ENCODE measurements at regions not wholly inside any gene's neighbourhood (a gene's known extent, or its start where the extent isn't known, plus 50 kb on each side); places are given as distances from the start of the nearest gene placed in this dataset.
"Not testable (repeated sequence)": the region's sequence is repeated elsewhere in the genome, so short reads cannot be mapped to it uniquely, and the experiment has no call there.

DNA sequence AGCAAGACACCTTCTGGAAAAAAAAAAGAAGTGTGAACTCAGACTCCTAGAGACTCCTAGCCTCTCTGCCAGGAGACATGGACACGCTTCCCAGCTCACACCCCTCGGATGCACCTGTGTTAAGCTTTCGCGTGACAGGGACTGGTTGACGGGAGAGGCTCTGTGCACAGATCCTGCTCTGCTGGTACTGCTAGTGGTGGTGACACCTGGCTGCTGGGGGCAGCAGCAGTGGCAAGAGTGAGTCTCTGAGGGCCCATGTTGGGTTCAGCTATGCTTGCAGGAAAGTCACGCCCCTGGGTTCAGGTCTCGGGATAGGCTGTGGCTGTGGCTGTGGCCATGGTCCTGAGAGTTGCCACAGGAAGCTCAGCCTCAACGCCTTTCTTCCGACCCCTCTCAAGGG, 81.1 kb downstream of the XRCC2 start:
- DNase-seq, result no peak

DNA sequence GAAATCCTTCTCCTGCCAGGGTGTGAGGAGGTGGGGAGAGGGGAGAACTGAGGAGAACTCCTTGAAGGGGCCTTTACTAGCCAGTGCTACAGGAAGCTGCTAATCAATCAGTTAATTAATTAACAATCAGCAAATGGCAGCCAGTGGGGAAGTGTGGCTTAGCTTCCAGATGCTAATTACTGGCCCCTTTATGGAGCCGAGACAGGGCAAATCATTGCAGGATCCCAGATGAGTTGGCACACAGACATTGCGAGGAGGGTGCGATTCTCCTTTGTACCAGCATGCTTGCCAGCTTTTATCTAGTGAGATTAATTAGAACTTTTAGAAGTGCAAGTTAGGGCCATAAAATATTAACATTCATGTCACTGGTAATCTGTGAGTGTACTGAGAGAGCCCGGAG, 84.0 kb downstream of the XRCC2 start:
- DNase-seq, result no peak

DNA sequence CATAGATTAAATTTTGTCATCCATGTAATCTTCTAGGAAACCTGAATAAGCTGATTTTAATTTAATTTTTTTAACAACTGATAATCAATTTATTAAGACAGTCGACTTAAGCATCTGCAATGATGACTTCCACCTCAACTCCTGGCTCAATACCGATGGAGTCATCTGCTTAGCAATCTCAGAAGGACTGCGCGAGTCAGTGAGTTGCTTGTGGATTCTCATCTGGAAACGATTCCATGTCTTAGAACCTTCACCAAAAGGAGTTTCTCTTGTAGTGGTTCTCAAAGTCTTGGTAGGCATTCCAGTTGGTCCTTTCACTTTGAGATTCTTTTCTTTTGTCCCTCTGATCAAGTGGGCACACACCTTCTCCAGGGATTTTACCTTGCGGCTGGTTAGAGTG, 85.5 kb downstream of the XRCC2 start:
- DNase-seq, result no peak

DNA sequence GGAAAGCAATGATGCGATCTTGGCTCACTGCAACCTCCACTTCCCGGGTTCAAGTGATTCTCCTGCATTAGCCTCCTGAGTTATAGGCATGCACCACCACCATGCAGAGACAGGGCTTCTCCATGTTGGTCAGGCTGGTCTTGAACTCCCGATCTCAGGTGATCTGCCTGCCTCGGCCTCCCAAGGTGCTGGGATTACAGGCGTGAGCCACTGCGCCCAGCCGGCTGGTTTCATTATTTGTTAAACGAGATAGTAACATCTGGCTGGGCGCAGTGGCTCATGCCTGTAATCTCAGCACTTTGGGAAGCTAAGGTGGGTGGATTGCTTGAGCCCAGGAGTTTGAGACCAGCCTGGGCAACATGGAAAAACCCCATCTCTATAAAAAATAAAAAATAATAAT, 86.1 kb downstream of the XRCC2 start:
- not testable (repeated sequence) for DNase-seq

DNA sequence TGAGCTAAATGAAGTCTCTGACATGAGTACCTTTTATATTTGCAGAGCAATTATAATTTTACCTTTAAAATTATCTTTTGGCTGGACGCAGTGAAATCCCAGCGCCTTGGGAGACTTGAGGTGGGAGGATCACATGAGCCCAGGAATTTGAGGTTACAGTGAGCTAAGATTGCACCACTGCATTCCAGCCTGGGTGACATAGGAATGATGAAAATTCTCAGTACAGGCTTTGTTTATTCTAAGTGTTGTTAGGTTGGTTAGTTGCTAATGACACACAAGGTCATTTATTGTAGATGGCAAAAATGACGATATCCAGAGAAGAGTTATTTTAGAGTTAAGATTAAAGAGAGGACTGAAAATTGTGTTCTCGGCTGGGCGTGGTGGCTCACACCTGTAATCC, 87.6 kb downstream of the XRCC2 start:
- DNase-seq, result no peak

DNA sequence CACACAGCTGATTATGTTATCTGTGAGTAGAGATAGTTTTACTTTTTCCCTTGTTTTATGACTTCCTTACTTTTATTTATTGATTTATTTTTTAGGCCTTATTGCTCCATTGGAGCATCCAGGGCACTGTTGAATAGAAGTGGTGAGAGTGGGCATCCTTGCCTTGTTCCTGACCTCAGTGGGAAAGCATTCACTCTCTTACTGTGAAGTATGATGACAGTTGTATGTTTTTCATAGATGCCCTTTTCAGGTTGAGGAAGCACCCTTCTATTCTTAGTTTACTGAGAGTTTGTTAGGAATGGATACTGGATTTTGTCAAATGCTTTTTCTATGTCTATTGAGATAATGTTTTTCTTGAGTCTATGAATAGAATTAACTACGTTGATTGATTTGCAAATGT, 88.6 kb downstream of the XRCC2 start:
- DNase-seq, result no peak

DNA sequence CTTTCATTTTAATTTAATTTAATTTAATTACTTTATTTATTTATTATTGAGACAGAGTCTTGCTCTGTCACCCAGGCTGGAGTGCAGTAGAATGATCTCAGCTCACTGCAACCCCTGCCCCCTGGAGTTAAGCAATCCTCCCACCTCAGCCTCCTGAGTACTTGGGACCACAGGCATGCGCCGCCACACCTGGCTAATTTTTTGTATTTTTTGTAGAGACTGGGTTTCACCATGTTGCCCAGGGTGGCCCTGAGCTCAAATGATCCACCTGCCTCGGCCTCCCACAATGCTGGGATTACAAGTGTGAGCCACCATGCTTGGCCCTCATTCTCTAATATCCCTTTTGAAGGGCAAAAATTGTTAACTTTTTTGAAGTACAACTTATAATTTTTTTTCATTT, 92.9 kb downstream of the XRCC2 start:
- no peak for DNase-seq

DNA sequence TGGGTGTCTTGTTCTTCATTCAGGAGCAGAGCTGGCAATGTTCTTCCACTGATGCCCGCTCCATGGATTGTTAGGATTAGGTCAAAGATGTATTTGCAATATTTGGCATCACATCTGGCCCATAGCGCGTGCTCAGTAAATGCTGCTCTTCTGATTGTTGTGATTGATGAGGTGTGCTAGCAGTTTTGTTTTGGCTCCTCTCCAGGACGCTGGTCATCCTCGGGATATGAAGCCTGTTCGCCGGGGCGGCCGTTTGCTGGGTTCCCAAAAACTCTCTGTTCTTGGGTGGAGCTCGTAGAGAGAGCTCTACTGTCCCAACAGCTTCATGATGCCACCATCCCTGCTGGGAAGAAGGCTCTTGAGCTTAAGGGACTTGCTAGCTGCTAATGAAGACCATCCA, 96.9 kb downstream of the XRCC2 start:
- DNase-seq, result no peak

DNA sequence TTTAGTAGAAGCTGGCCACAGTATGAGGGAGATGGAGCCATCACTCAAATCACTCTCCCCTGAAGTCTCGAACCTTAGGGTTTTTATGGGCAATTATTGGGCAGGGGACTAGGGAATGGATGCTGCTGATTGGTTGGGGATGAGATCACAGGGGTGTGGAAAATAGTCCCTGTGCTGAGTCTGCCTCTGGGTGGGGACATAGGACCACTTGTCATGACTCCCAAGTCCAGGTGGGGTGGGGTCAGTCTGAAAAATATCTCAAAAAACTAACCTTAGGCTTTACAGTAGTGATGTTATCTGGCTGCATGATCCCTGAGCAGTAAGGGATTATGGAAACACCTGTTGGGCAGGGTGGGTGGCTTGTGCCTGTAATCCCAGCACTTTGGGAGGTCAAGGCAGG, 98.6 kb downstream of the XRCC2 start:
- DNase-seq, result no peak

DNA sequence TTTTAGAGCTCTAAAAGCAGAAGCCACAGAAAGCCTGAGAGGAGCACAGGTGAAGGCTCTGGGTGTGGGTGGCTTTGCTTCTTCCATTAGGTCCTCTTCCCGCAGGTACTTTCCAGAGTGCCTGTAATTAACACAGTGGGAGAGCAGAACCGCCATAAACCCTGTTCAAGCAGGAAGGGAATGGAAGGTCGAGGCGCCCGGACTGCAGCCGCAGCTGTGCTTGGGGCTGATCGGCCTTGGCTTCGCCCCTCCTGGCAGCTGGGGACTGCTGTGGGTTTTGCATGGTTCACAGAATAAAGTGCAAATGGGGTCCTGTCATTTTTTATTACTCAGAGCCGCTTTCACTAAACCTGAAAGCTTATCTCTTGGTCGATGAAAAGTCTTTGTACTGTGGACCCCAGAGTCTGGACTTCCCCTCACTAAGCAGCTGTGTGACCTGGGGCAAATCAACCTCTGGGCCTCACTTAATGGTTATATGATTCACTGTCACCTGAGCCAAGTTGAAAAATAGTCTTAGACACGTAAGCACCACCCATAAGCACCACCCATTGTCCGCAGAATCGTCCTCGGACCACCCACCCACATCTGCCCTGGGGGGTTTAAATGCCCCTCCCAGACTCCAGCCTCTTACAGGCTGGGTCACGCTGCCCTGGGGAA, 100.9 kb downstream of the XRCC2 start:
- no peak for DNase-seq

DNA sequence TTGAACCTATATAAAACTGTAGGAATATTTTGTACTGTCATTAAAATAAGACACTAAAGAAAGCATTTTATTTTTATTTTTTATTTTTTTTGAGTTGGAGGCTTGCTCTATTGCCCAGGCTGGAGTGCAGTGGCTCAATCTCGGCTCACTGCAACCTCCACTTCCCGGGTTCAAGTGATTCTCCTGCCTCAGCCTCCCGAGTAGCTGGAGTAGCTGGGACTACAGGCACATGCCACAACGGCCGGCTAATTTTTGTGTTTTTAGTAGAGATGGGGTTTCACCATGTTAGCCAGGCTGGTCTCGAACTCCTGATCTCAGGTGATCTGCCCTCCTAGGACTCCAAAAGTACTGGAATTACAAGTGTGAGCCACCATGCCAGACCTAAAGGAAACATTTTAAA, 102.8 kb downstream of the XRCC2 start:
- DNase-seq, result not testable (repeated sequence)

DNA sequence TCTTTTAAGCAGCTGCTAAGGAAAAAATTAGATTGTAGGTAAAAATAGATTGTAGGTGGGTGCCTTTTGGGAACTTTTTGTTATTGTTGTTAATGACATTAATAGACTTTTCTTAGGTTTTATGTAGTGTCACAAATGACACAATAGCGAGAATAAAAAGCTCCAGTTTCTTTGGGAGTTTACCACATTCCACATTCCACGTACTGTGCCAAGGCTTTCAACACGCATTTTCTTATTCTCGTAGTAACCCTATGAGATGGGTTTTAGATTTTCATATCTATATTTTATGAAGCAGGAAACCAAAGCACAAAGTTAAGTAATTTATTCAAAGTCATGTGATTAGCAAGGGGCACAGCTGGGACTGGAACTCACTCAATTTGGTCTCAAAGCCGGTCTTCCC, 103.8 kb downstream of the XRCC2 start:
- no peak for DNase-seq

DNA sequence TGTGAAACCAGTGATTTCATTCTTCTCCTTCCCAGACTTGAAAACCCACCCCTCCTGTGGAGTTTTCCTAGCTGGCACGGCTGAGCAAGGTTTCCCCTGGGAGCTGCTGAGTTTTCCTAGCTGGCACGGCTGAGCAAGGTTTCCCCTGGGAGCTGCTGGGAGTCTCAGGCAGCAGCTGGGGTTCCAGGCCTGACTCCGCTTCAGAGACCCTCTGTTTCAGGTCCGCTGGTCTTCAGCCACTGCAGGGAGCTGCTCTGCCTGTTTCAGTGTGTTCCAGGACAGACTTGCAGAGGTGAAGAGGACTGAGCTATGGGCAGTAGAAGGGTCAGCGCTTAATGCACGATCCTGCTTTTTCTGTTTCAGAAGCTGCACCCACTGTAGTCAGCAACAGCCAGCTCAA, 104.9 kb downstream of the XRCC2 start:
- DNase-seq, result no peak

DNA sequence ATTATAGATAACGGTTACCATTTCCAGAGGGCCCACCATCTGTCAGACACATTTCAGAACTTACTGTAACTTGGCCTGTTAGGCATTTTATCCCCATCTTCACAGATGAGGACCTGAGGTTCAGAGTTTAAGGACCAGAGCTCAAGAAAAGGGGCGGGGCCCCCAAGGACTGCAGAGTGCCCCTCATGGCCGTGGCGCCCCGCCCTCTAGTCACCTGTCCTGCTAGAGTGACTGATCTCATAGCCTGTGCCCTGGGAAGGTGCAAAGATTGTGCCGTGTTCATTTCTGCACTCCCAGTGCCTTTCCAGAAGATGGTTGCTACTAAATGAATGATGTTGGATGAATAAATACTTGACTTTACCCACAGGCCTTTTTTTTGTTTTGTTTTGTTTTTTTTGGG, 107.0 kb downstream of the XRCC2 start:
- no peak for DNase-seq

DNA sequence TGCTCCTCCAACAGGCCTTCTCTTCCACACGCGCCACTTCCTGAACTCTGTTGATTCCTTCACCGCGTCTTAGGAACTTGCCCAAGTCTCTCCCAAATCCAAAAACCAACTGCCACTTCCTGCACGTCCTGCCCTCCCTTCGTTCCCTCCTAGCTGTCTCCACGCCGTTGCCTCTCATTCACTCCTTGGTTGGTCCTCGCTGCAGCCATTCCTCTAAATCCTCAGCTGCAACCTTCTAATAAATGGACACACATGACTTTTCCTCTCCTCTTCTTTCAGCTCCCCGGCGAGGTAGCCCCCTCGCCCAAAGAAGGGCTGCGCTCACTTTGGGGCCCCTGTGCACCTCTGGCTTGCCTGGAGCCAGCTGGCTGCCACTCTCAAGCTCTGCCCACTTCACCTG, 110.2 kb downstream of the XRCC2 start:
- DNase-seq, result no peak

DNA sequence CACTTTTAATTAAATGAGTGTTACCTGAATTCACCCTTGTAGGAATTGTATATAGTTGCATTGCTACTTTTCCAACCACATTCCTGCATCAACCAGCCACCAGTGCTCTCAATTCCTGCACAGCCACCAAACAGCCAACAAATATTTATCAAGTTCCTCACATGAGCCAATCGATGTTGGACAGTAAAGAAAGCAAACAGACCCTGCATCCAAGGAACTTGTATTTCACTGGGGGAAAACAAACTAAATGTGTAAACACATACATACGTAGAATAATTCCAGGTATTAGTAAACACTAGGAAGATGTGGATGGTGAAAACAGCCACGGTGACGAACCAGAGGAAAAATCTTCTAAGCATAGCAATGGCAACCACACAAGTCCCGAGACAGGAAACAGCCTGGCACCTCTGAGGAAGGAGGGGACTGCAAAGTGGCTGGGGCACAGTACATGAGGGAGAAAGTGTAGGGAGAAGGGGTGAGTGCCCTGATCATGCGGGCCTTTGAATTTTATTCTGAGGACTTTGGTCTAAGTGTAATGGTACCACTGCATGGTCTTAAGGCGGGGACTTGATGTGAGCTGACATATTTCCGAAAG, 111.2 kb downstream of the XRCC2 start:
- DNase-seq, result no peak

DNA sequence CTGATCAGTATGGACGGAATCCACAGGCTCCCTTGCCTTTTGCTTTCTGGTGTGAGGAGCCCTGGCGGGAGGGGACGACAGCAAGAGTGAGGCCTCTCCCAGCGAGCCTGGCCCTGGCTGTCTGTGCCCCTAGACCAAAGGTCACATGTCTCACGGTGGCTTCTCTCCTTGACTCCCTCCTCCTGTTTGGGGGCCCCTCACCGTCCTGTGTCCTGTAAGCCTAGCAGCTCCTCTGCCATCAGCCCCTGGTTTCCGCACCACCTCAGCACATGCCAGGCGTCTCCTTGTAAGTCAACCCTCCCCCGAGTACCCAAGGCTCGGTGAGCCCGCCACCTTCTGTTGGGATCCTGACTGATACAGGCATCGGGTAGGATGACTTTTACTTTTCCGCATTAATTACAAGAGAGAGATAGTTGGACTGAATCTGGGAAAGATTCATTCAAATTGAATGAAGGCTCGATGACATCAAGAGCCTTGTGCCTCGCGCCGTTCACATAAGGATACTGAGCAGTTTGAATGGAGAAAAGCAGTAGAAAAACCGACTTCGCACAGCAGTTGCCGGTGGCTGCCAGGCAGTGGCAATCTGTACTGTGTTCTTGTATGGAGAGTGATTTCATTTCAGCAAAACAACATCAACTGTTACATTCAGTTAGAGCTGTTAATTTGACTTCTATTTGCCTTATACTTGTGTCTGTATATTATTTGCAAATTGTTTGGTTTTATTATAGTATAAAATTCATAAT, 119.8 kb downstream of the XRCC2 start:
- DNase-seq, result no peak

DNA sequence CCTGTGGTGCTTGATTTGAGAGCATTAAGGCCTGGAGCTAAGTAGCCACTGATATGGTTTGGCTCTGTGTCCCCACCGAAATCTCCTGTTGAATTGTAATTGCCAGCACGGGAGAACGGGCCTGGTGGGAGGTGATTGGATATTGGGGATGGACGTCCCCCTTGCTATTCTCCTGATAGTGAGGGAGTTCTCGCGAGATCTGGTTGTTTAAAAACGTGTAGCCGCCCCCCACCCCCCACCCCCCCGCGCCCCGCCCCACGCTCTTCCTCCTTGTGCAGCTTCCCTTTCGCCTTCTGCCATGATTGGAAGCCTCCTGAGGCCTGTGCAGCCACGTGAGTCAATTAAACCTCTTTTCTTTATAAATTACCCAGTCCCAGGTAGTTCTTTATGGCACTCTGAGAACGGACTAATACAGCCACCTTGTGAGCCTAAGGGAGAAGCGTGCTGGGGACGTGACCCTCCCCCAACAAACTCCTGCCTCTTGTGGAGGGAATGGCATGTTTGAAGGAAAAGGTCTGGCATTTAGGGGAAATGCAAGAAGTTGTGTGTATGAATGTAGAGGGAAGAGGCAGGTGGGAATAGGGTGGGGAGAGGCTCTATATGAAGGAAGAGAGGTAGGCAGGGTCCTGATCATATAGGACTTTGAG, 118.0 kb upstream of the KMT2C start:
- DNase-seq, result no peak

DNA sequence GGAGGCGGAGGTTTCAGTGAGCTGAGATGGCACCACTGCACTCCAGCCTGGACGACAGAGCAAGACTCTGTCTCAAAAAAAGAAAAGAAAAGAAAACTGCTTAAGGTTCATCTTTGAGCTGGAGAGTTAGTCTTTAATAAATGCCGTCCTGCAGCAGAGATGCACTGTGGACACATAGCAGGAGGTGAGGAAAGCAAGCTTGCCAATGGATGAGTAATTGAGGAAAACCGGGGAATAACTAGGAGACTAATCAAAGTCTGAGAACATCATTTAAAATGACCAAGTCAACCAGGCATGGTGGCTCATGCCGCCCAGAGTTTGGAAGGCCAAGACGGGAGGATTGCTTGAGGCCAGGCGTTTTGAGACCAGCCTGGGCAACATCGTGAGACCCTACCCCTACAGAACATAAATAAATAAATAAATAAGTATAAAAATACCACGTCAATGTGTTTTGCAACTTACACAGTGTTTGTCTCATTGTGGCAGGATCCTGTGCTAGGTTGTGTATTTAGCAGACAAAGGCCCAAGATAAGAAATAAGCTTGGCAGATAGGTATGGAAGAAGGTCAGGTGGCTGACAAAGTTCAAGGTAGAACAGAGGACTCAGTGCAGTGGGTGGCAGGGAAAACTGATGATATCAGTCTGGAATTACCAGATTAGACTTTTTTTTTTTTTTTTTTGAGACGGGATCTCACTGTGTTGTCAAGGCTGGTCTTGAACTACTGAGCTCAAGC, 115.7 kb upstream of the KMT2C start:
- no peak for DNase-seq

DNA sequence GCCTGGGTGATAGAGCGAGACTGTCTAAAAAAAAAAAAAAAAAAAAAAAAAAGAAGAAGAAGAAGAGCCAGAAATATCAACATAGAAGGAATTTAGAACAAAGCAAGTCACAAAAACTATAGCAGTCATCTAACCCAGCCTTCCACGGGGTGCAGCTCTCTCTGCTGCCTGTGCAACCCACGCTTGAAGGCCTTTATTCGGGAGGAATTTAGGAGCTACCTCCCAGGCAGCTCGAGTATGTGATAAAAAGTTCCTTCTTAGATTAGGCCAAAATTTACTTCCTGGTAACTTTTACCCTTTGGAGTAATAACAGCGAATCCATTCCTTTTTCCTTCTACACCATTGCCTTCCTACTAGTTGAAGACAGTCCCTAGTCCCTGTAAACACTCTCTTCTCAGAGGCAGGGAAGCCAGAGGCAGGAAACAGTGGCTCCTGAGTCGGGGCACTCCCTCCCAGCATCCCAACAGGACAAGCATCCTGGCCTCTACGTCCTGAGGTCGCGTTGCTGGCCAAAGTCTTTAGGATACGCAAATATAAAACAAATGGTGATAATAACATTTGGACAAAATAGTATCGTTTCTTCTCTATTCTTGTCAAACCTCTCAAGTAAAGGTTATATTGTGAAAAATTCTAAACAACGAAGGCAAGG, 109.3 kb upstream of the KMT2C start:
- no peak for DNase-seq

DNA sequence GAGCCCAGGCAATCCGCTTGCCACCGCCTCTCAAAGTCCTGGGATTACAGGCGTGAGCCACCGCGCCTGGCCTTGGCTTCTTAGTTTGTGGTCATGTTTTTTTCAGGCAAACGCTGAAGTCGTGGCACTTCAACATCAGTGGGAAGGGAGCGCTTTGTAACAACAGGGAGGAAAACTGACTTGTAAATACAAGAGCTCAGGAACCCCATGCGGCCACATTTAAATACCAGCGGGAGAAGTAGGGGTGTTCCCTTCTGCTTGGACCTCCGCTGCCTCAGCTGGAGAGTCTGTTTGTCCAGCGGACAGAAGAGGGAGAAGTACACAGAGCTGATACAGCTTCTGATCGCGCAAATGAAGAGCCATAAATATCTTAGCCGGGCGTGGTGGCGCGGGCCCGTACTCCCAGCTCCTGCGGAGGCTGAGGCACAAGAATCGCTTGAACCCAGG, 108.7 kb upstream of the KMT2C start:
- DNase-seq, result no peak

DNA sequence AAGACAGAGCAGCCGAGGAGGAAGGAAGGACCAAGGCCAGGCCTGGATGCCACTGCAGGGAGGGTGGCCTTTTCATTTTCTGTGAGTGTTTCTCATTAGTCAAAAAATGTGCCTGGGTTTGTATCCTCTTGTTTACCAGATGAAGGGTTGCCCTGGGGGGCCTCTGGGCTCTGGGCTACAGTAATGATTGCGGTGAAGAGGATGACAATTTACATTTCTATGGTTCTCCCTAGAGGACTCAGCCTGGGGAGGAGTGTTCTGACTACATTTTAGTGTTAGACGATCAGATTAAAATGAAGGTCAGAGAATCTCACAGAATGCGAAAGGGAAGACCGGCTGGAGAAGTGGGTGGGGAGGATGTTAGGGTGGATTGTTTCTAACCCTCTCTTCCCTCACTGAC, 108.0 kb upstream of the KMT2C start:
- DNase-seq, result peak in 1 of 2 donors; percentile 3

DNA sequence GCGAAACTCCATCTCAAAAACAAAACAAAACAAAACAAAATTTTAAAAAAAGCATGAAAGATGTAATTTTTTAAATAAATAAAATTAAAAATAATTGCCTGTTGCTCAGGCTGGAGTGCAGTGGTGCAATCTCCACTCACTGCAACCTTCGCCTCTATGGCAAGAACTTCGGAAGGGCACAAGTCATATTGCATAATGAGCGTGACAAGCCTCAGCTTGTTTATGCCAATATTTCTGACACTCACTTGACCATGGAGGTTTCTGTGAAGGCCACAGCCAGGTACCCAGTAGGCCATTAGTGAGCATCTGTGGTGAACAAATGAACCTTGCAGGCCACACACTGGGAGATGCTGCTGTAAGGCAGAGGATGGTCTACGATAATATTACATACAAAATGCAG, 106.1 kb upstream of the KMT2C start:
- DNase-seq, result no peak

Measured in inflammatory macrophage treated with lipopolysaccharide for 1 hour (primary cell).